Calu3 (cell line): ENCODE measurements at regions not wholly inside any gene's neighbourhood (a gene's known extent, or its start where the extent isn't known, plus 50 kb on each side); places are given as distances from the start of the nearest gene placed in this dataset.

Experiments used
- BruUV-seq: library from RNA; stranded (reverse); fragments of 400-500 nt; replicated peaks from 2 replicates; lab custom pipeline; 2021; lab: Mats Ljungman, UMichigan
- CTCF ChIA-PET: fragments of 300-600 bp; sonication (Branson Sonifier 250); formaldehyde crosslinking; loops from one replicate; lab custom pipeline; 2022; ENCODE audit warnings: antibody characterized with exemption; lab: Charles Lee
- DNase-seq: peaks from one replicate; pipeline ENCODE4 v3.0.0; 2022
- H3K27ac Mint-ChIP-seq: one replicate; pipeline ENCODE4 v1.8.0; 2022; ENCODE audit warnings: mixed read lengths; ENCODE audit not compliant: unreplicated experiment
- H3K27me3 Mint-ChIP-seq: one replicate; pipeline ENCODE4 v1.8.0; 2022; ENCODE audit warnings: mixed read lengths; ENCODE audit not compliant: unreplicated experiment
- H3K36me3 Mint-ChIP-seq: one replicate; pipeline ENCODE4 v1.8.0; 2022; ENCODE audit warnings: mild to moderate bottlenecking, moderate library complexity, mixed read lengths; ENCODE audit not compliant: insufficient read depth, unreplicated experiment
- H3K4me1 Mint-ChIP-seq: one replicate; pipeline ENCODE4 v1.8.0; 2022; ENCODE audit warnings: mild to moderate bottlenecking, low read depth, mixed read lengths; ENCODE audit not compliant: unreplicated experiment
- H3K4me3 Mint-ChIP-seq: one replicate; pipeline ENCODE4 v1.8.0; 2022; ENCODE audit warnings: mild to moderate bottlenecking, low read depth, moderate library complexity, mixed read lengths; ENCODE audit not compliant: unreplicated experiment
- H3K9me3 Mint-ChIP-seq: one replicate; pipeline ENCODE4 v1.8.0; 2022; ENCODE audit warnings: low read depth, mixed read lengths; ENCODE audit not compliant: unreplicated experiment
- intact Hi-C: fragments of 100-400 bp; cut with micrococcal nuclease; formaldehyde crosslinking; loops from one replicate; pipeline ENCODE4 v1.10.0; 2022; ENCODE audit not compliant: unreplicated experiment
- TF ChIP-seq, protein P1 (sequence below): fragments of 200-600 bp; IDR thresholded peaks from one replicate; pipeline ENCODE4 v1.8.0; 2022; ENCODE audit warnings: antibody characterized with exemption; ENCODE audit not compliant: unreplicated experiment

DNA sequence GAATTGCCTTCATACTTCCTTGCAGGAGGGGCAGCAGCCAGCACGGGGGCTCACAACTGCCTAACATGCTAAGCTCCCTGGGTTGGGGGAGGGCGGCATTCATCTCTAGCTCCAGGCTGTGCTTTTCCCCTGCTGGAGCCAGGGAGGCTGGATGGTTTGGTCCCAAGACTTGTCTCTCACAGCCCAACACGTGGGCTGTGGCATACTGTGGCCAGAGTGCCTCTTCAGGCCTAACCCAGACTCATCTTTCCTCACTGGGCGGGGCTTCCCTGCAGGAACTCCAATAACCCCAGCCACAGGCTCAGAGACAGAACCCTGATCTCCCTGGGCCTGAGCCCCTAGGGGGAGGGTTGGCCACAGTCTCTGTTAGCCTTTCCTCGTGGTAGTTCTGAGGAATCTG lies 121.9 kb upstream of the PLET1 start:
- no peak overlapping the region for H3K4me3 Mint-ChIP-seq
- H3K36me3 Mint-ChIP-seq = no peaks in the 10 kb centered on the region
- BruUV-seq = no TSS peak
- H3K27ac Mint-ChIP-seq = no peak overlapping the region
- no peaks in the 10 kb centered on the region for H3K9me3 Mint-ChIP-seq
- TF ChIP-seq, protein P1, sequence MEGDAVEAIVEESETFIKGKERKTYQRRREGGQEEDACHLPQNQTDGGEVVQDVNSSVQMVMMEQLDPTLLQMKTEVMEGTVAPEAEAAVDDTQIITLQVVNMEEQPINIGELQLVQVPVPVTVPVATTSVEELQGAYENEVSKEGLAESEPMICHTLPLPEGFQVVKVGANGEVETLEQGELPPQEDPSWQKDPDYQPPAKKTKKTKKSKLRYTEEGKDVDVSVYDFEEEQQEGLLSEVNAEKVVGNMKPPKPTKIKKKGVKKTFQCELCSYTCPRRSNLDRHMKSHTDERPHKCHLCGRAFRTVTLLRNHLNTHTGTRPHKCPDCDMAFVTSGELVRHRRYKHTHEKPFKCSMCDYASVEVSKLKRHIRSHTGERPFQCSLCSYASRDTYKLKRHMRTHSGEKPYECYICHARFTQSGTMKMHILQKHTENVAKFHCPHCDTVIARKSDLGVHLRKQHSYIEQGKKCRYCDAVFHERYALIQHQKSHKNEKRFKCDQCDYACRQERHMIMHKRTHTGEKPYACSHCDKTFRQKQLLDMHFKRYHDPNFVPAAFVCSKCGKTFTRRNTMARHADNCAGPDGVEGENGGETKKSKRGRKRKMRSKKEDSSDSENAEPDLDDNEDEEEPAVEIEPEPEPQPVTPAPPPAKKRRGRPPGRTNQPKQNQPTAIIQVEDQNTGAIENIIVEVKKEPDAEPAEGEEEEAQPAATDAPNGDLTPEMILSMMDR = no peak
- H3K27me3 Mint-ChIP-seq = no peaks in the 10 kb centered on the region
- no peaks in the 10 kb centered on the region for H3K4me1 Mint-ChIP-seq
- CTCF ChIA-PET = no interaction called here
- intact Hi-C loops = no loop called here
- no peak for DNase-seq

DNA sequence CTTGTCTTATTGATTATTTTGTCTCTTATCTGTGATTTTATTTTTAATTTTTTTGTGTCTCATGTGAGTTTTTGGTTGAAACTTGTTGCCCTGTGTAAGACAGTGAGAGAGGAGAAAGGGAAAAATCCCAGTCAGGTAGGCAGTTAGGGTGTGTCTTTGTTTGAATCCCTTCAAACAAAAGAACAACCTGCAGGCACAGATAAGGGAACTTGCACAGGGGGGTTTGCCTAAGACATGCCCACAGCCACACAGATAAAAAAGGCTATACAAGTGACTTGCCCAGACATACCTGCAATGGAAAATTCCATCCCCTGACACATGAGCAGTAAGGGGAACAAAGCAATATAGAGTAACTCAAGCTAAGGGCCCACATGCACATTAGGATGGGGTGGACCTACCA lies 127.8 kb upstream of the PLET1 start:
- no peak overlapping the region for H3K4me3 Mint-ChIP-seq

DNA sequence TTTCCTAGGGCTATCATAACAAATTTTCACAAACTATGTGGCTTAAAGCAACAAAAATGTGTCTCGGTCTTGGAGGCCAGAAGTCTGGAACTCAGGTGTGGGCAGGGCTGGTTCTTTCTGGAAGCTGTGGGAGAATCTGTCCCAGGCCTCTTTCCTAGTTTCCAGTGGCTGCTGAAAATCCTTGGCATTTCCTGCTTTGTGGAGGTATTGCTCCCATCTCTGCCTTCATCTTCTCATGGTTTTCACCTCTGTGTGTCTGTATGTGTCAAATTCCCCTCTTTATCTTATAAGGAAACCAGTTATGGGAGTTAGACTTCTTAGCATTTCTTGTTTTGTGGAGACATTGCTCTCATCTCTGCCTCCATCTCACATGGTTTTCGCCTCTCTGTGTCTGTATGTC lies 130.4 kb upstream of the PLET1 start:
- Mint-ChIP-seq H3K36me3 (no peaks in the 10 kb centered on the region), H3K4me3 (no peak overlapping the region), H3K27ac (no peak overlapping the region), H3K27me3 (peaks cover 28% of the 10 kb centered on the region), H3K4me1 (no peaks in the 10 kb centered on the region), H3K9me3 (no peaks in the 10 kb centered on the region)
- CTCF ChIA-PET = no interaction called here
- intact Hi-C loops = no loop called here
- BruUV-seq = no TSS peak
- no peak for DNase-seq
- TF ChIP-seq, protein P1 = no peak

More for the DNA sequence above, 127.8 kb upstream of the PLET1 start:
- intact Hi-C loops = no loop called here
- H3K27me3 Mint-ChIP-seq = peaks cover 28% of the 10 kb centered on the region
- H3K36me3 Mint-ChIP-seq = no peaks in the 10 kb centered on the region
- no TSS peak for BruUV-seq
- no peaks in the 10 kb centered on the region for H3K4me1 Mint-ChIP-seq
- CTCF ChIA-PET = no interaction called here
- no peak for DNase-seq
- TF ChIP-seq, protein P1 = no peak
- H3K9me3 Mint-ChIP-seq = no peaks in the 10 kb centered on the region
- no peak overlapping the region for H3K27ac Mint-ChIP-seq

DNA sequence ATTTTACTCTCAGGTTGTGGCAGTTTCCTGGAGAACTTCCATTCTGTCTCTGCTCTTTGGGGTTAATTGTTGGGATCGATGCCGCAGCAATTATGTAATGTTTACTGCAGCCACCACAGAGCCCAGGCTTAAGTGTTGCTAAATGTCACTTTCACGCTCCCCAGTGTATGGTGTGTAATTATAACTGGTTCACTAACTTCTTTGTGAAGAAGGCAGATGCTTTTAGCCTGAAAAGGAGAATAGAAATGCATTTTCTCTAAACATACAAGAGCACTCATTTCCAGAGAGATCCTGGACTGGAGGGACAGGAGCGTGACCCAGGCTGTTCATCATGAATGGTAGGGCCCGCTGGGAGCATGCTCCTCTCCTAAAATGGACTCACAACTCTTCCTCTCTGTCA lies 132.2 kb upstream of the PLET1 start:
- TF ChIP-seq, protein P1 = no peak
- intact Hi-C loops = no loop called here
- BruUV-seq = no TSS peak
- CTCF ChIA-PET = no interaction called here
- Mint-ChIP-seq H3K27me3 (peaks cover 28% of the 10 kb centered on the region), H3K9me3 (no peaks in the 10 kb centered on the region), H3K4me1 (no peaks in the 10 kb centered on the region), H3K36me3 (no peaks in the 10 kb centered on the region), H3K4me3 (no peak overlapping the region), H3K27ac (no peak overlapping the region)
- no peak for DNase-seq

DNA sequence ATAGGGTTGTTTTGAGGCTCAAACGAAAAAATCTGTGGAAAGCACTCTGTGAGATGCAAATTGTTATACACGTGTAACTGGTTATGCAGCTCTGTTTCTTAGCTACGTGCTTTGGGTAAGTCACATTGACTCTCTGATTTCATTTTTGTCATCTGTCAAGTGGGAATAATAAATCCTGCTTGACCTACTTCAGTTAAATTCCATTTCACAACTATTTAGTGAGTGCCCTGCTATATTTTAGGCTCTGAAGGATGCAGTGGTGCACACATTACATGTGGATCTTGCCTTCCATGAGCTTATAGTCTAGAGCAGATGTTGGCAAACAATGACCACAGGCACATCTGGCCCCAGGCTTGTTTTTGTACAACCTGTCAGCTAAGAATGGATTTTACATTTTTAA lies 133.6 kb upstream of the PLET1 start:
- H3K27ac Mint-ChIP-seq = no peak overlapping the region
- no TSS peak for BruUV-seq
- no peak for DNase-seq
- H3K9me3 Mint-ChIP-seq = no peaks in the 10 kb centered on the region
- no peak overlapping the region for H3K4me3 Mint-ChIP-seq
- no peaks in the 10 kb centered on the region for H3K4me1 Mint-ChIP-seq
- CTCF ChIA-PET = no interaction called here
- intact Hi-C loops = no loop called here
- no peaks in the 10 kb centered on the region for H3K36me3 Mint-ChIP-seq
- peaks cover 28% of the 10 kb centered on the region for H3K27me3 Mint-ChIP-seq
- TF ChIP-seq, protein P1 = no peak
